Neural progenitor cell (in vitro differentiated cells): ENCODE measurements at regions not wholly inside any gene's neighbourhood (a gene's known extent, or its start where the extent isn't known, plus 50 kb on each side); places are given as distances from the start of the nearest gene placed in this dataset.

ENCODE experiments used
- DNase-seq: peaks from one replicate; pipeline ENCODE4 v3.0.0-alpha.2; 2016; ENCODE audit warnings: low spot score
- H2AFZ ChIP-seq: fragments of 200-600 bp; sonication (generic); replicated peaks from 2 replicates; pipeline ENCODE4 v1.6.1; 2016; ENCODE audit warnings: antibody characterized with exemption
- H3F3A ChIP-seq: fragments of 200-600 bp; sonication (generic); 2 replicates; pipeline ENCODE4 v1.6.1; 2016; ENCODE audit warnings: antibody characterized with exemption, low read depth
- H3K27ac ChIP-seq: fragments of 200-600 bp; sonication (generic); 2 replicates; pipeline ENCODE4 v1.5.1; 2016; ENCODE audit warnings: mild to moderate bottlenecking
- H3K27me3 ChIP-seq: fragments of 200-600 bp; sonication (generic); 2 replicates; pipeline ENCODE4 v1.6.1; 2016; ENCODE audit warnings: mild to moderate bottlenecking, moderate library complexity
- H3K36me3 ChIP-seq: fragments of 200-600 bp; sonication (generic); 2 replicates; pipeline ENCODE4 v1.5.1; 2016
- H3K4me1 ChIP-seq: fragments of 200-600 bp; sonication (generic); 2 replicates; pipeline ENCODE4 v1.6.1; 2016; ENCODE audit warnings: mixed run types
- H3K4me2 ChIP-seq: fragments of 200-600 bp; sonication (generic); 2 replicates; pipeline ENCODE4 v1.6.1; 2016
- H3K4me3 ChIP-seq: fragments of 200-600 bp; sonication (generic); 2 replicates; pipeline ENCODE4 v1.5.1; 2016
- H3K79me2 ChIP-seq: fragments of 200-600 bp; sonication (generic); 2 replicates; pipeline ENCODE4 v1.6.1; 2016; ENCODE audit warnings: low read depth
- H3K9ac ChIP-seq: fragments of 200-600 bp; sonication (generic); 2 replicates; pipeline ENCODE4 v1.6.1; 2016
- H3K9me3 ChIP-seq: fragments of 200-600 bp; sonication (generic); 2 replicates; pipeline ENCODE4 v1.5.1; 2016; ENCODE audit warnings: low read depth
- H4K20me1 ChIP-seq: fragments of 200-600 bp; sonication (generic); 2 replicates; pipeline ENCODE4 v1.6.1; 2016; ENCODE audit warnings: low read depth
- H3K27ac Mint-ChIP-seq: 3 replicates; pipeline ENCODE4 v1.8.0; 2021; ENCODE audit warnings: mixed read lengths
- H3K27me3 Mint-ChIP-seq: 2 replicates; pipeline ENCODE4 v1.8.0; 2022; ENCODE audit warnings: low read depth, mild to moderate bottlenecking, inconsistent platforms, moderate library complexity, mixed read lengths; ENCODE audit not compliant: insufficient read depth
- H3K36me3 Mint-ChIP-seq: 3 replicates; pipeline ENCODE4 v1.8.0; 2021; ENCODE audit warnings: mixed read lengths
- H3K4me1 Mint-ChIP-seq: 3 replicates; pipeline ENCODE4 v1.8.0; 2021; ENCODE audit warnings: mixed read lengths
- H3K4me3 Mint-ChIP-seq: 3 replicates; pipeline ENCODE4 v1.8.0; 2021; ENCODE audit warnings: mild to moderate bottlenecking, moderate library complexity, mixed read lengths
- H3K9me3 Mint-ChIP-seq: 3 replicates; pipeline ENCODE4 v1.8.0; 2020; ENCODE audit warnings: mixed read lengths
- EZH2 ChIP-seq: fragments of 200-600 bp; sonication (generic); IDR thresholded peaks from 2 replicates; pipeline ENCODE4 v1.6.1; 2017; ENCODE audit warnings: antibody characterized with exemption, mild to moderate bottlenecking, moderate library complexity
- EZH2phosphoT487 ChIP-seq: fragments of 200-600 bp; sonication (generic); IDR thresholded peaks from 2 replicates; pipeline ENCODE4 v1.6.1; 2017; ENCODE audit warnings: antibody characterized with exemption
- TF ChIP-seq, protein P1 (sequence below): fragments of 200-600 bp; sonication (generic); IDR thresholded peaks from 2 replicates; pipeline ENCODE4 v1.5.1; 2017; ENCODE audit warnings: antibody characterized with exemption, mild to moderate bottlenecking

DNA sequence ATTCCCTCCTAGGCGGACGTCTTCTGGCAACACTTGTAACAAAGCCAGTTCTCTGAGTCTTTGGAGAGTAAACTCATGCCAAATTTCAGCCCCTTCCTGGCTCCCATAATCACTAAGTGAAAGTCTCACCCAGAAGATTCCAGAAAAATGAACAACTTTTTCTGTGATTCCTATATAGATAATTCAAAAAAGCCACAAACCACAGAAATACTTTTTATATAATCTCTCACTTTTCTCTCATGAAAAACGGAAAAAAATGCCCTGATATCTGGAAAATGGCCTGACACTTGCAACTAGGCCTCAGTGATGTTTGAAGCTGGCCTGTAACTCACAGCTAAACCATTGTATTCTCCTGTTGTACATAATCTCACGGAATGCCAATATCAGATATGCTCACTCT lies 296.2 kb downstream of the HTR7 start:
- no peaks in the 10 kb centered on the region for H3K4me1 Mint-ChIP-seq
- Histone ChIP-seq H3K9me3 (peaks cover 3% of the 10 kb centered on the region), H4K20me1 (no peaks in the 10 kb centered on the region), H3K36me3 (no peaks in the 10 kb centered on the region), H3K4me1 (no peaks in the 10 kb centered on the region), H2AFZ (no peak overlapping the region), H3K27ac (no peak overlapping the region), H3K4me3 (no peak overlapping the region), H3K4me2 (no peak overlapping the region), H3K27me3 (no peaks in the 10 kb centered on the region), H3K79me2 (no peaks in the 10 kb centered on the region), H3F3A (no peaks in the 10 kb centered on the region), H3K9ac (no peak overlapping the region)
- H3K27me3 Mint-ChIP-seq: no peaks in the 10 kb centered on the region
- no peak for TF ChIP-seq EZH2phosphoT487
- no peak for TF ChIP-seq EZH2
- TF ChIP-seq, protein P1, sequence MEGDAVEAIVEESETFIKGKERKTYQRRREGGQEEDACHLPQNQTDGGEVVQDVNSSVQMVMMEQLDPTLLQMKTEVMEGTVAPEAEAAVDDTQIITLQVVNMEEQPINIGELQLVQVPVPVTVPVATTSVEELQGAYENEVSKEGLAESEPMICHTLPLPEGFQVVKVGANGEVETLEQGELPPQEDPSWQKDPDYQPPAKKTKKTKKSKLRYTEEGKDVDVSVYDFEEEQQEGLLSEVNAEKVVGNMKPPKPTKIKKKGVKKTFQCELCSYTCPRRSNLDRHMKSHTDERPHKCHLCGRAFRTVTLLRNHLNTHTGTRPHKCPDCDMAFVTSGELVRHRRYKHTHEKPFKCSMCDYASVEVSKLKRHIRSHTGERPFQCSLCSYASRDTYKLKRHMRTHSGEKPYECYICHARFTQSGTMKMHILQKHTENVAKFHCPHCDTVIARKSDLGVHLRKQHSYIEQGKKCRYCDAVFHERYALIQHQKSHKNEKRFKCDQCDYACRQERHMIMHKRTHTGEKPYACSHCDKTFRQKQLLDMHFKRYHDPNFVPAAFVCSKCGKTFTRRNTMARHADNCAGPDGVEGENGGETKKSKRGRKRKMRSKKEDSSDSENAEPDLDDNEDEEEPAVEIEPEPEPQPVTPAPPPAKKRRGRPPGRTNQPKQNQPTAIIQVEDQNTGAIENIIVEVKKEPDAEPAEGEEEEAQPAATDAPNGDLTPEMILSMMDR: no peak
- H3K9me3 Mint-ChIP-seq: no peaks in the 10 kb centered on the region
- H3K4me3 Mint-ChIP-seq: no peak overlapping the region
- H3K36me3 Mint-ChIP-seq: no peaks in the 10 kb centered on the region
- DNase-seq: no peak
- H3K27ac Mint-ChIP-seq: no peak overlapping the region

DNA sequence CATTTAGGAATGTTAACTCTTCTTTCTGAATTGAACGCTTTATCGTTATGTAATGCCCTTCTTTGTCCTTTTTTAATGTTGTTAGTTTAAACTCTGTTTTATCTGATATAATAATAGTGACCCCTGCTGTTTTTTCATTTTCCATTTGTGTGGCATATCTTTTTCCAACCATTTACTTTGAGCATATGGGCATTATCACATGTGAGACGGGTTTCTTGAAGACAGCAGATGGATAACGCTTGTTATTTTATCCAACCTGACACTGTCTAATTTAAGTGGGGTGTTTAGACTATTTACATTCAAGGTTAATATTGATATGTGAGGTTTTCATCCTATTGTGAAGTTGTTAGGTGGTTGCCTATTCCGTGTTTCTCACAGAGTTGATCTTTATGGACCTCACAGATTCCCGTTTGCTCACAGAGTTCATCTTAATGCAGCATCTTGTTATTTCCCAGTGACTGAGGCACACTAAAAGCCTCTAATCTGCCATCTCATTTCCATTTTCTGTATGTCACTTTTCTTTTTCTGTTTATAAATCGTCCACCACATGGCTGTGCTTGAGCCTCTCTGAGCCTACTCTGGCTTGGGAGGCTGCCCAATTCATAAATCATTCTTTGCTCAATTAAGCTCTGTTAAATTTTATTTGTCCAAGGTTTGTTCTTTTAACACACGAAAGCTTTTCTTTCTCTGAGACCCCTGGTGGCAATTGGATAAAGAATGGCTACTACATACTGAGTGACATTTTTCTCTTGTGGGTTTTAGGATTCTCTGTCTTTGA lies 286.2 kb downstream of the HTR7 start:
- H3F3A ChIP-seq: no peaks in the 10 kb centered on the region
- no peaks in the 10 kb centered on the region for H4K20me1 ChIP-seq
- no peaks in the 10 kb centered on the region for H3K36me3 Mint-ChIP-seq
- no peaks in the 10 kb centered on the region for H3K9me3 Mint-ChIP-seq
- H3K4me1 Mint-ChIP-seq: no peaks in the 10 kb centered on the region
- H3K36me3 ChIP-seq: no peaks in the 10 kb centered on the region
- no peaks in the 10 kb centered on the region for H3K27me3 ChIP-seq
- H3K27ac Mint-ChIP-seq: no peak overlapping the region
- H2AFZ ChIP-seq: no peak overlapping the region
- H3K9me3 ChIP-seq: no peaks in the 10 kb centered on the region
- no peaks in the 10 kb centered on the region for H3K27me3 Mint-ChIP-seq
- no peak overlapping the region for H3K4me3 Mint-ChIP-seq
- no peak for DNase-seq
- no peak overlapping the region for H3K4me2 ChIP-seq
- H3K9ac ChIP-seq: no peak overlapping the region
- H3K79me2 ChIP-seq: no peaks in the 10 kb centered on the region
- no peak overlapping the region for H3K4me3 ChIP-seq
- H3K27ac ChIP-seq: no peak overlapping the region
- H3K4me1 ChIP-seq: no peaks in the 10 kb centered on the region
- TF ChIP-seq EZH2phosphoT487 (no peak), EZH2 (no peak)
- TF ChIP-seq, protein P1: no peak

DNA sequence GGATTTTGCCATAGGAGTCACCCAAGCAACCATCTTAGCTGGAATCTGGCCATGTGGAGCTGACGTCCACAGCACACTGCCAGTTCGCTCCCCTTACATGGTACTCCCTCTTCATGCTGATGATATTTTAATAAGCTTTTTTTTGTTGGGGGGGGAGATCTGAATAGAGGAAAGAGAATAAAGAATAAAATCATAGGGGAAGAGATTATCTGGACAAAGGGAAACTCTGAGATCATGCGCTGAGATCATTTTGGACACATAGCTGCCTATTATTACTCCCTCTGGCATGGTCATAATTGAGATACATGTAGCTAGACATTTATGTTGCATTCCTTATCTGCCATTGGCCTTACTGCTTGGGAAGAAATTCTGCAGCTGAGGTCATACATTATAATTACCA lies 282.7 kb downstream of the HTR7 start:
- H2AFZ ChIP-seq: no peak overlapping the region
- H3K9ac ChIP-seq: no peak overlapping the region
- H4K20me1 ChIP-seq: no peaks in the 10 kb centered on the region
- H3K9me3 Mint-ChIP-seq: no peaks in the 10 kb centered on the region
- H3K4me1 Mint-ChIP-seq: no peaks in the 10 kb centered on the region
- no peak overlapping the region for H3K4me2 ChIP-seq
- H3K27me3 Mint-ChIP-seq: no peaks in the 10 kb centered on the region
- TF ChIP-seq EZH2 (no peak), EZH2phosphoT487 (no peak)
- TF ChIP-seq, protein P1: no peak
- no peaks in the 10 kb centered on the region for H3K9me3 ChIP-seq
- no peak for DNase-seq
- no peaks in the 10 kb centered on the region for H3K4me1 ChIP-seq
- no peaks in the 10 kb centered on the region for H3K27me3 ChIP-seq
- H3K27ac ChIP-seq: no peak overlapping the region
- H3F3A ChIP-seq: no peaks in the 10 kb centered on the region
- no peaks in the 10 kb centered on the region for H3K79me2 ChIP-seq
- no peak overlapping the region for H3K4me3 Mint-ChIP-seq
- H3K36me3 Mint-ChIP-seq: no peaks in the 10 kb centered on the region
- H3K27ac Mint-ChIP-seq: no peak overlapping the region
- no peaks in the 10 kb centered on the region for H3K36me3 ChIP-seq
- no peak overlapping the region for H3K4me3 ChIP-seq
